GM12878 (cell line): ENCODE measurements at regions not wholly inside any gene's neighbourhood (a gene's known extent, or its start where the extent isn't known, plus 50 kb on each side); places are given as distances from the start of the nearest gene placed in this dataset.

ENCODE experiments used
- ATAC-seq: fragments of 200-7000 bp; cut with Tn5 transposase; 3 replicates; pipeline ENCODE4 v1.9.1; 2020; ENCODE audit warnings: mild to moderate bottlenecking, moderate library complexity
- BruUV-seq: library from RNA; stranded (reverse); fragments of 400-500 nt; replicated peaks from 2 replicates; lab custom pipeline; 2021; lab: Mats Ljungman, UMichigan
- CTCF ChIA-PET: fragments of 300-600 bp; sonication (Branson Sonifier 250); formaldehyde crosslinking; extraction: SDS; loops from one replicate; lab custom pipeline; 2021; ENCODE audit warnings: inconsistent platforms; lab: Yijun Ruan, JAX
- POLR2A ChIA-PET: fragments of 350-600 bp; formaldehyde crosslinking; extraction: SDS; loops from one replicate; lab custom pipeline; 2021; ENCODE audit warnings: inconsistent platforms; lab: Charles Lee
- RAD21 ChIA-PET: fragments of 300-600 bp; sonication (Branson Sonifier 250); formaldehyde crosslinking; loops from one replicate; lab custom pipeline; 2023; ENCODE audit warnings: antibody characterized with exemption; ENCODE audit not compliant: unreplicated experiment; lab: Charles Lee
- SMC1A ChIA-PET: fragments of 300-600 bp; sonication (Branson Sonifier 250); formaldehyde crosslinking; loops from one replicate; lab custom pipeline; 2023; ENCODE audit not compliant: unreplicated experiment, uncharacterized antibody; lab: Charles Lee
- DNase-seq: peaks from one replicate; pipeline ENCODE4 v3.0.0-alpha.2; 2011; ENCODE audit warnings: low read depth, low spot score
- FAIRE-seq: peaks from 3 replicates; lab custom pipeline; 2011; peaks lifted over from hg19 to GRCh38; lab: Jason Lieb, UNC
- H2AFZ ChIP-seq: 2 replicates; pipeline ENCODE4 v1.6.0; 2011; ENCODE audit warnings: low read depth, low read length, control low read depth; ENCODE audit not compliant: control insufficient read depth
- H3K27ac ChIP-seq: 2 replicates; pipeline ENCODE4 v1.5.1; 2011; ENCODE audit warnings: control low read depth; ENCODE audit not compliant: control insufficient read depth, insufficient read depth
- H3K27me3 ChIP-seq, 2 experiments: replicated peaks in 1 of 2; 2 replicates each; pipeline versions ENCODE4 v1.6.0 to v1.6.1; 2011; ENCODE audit warnings: low read length in 1 of 2; ENCODE audit not compliant: control insufficient read depth in 2 of 2, insufficient read depth in 2 of 2
- H3K36me3 ChIP-seq, 2 experiments: 2 replicates each; pipeline ENCODE4 v1.5.1; 2011; ENCODE audit warnings: low read length in 1 of 2; ENCODE audit not compliant: control insufficient read depth in 2 of 2, insufficient read depth in 2 of 2
- H3K4me1 ChIP-seq: 2 replicates; pipeline ENCODE4 v1.6.1; 2011; ENCODE audit warnings: mild to moderate bottlenecking, low read length, moderate library complexity, mixed read lengths; ENCODE audit not compliant: control insufficient read depth, insufficient read depth
- H3K4me2 ChIP-seq: 2 replicates; pipeline ENCODE4 v1.6.0; 2011; ENCODE audit warnings: control low read depth; ENCODE audit not compliant: control insufficient read depth, insufficient read depth
- H3K4me3 ChIP-seq: fragments of 200-600 bp; sonication (generic); 2 replicates; pipeline ENCODE4 v1.5.1; 2016
- H3K79me2 ChIP-seq: 2 replicates; pipeline ENCODE4 v1.6.0; 2011; ENCODE audit warnings: low read length; ENCODE audit not compliant: control insufficient read depth, insufficient read depth
- H3K9ac ChIP-seq: 2 replicates; pipeline ENCODE4 v1.8.0; 2011; ENCODE audit warnings: low read length, control low read depth, mixed read lengths; ENCODE audit not compliant: control insufficient read depth, insufficient read depth
- H3K9me3 ChIP-seq: replicated peaks from 3 replicates; pipeline ENCODE4 v1.5.1; 2011; ENCODE audit warnings: mild to moderate bottlenecking, low read length; ENCODE audit not compliant: control insufficient read depth, insufficient read depth
- H4K20me1 ChIP-seq: 2 replicates; pipeline ENCODE4 v1.6.0; 2011; ENCODE audit not compliant: control insufficient read depth, insufficient read depth
- E4F1 ChIP-seq: fragments of 450-650 bp; IDR thresholded peaks from 2 replicates; pipeline ENCODE4 v1.6.1; 2018; ENCODE audit warnings: borderline replicate concordance, mild to moderate bottlenecking; ENCODE audit not compliant: partially characterized antibody
- HDGF ChIP-seq: fragments of 450-650 bp; IDR thresholded peaks from 2 replicates; pipeline ENCODE4 v1.6.1; 2016; ENCODE audit warnings: antibody characterized with exemption
- LARP7 ChIP-seq: fragments of 450-650 bp; IDR thresholded peaks from 2 replicates; pipeline ENCODE4 v1.6.1; 2017; ENCODE audit warnings: mild to moderate bottlenecking
- NBN ChIP-seq: fragments of 450-650 bp; IDR thresholded peaks from 2 replicates; pipeline ENCODE4 v1.6.1; 2016
- RAD21 ChIP-seq: IDR thresholded peaks from 2 replicates; pipeline ENCODE4 v1.6.1; 2011; ENCODE audit warnings: mild to moderate bottlenecking, low read depth, low read length, moderate library complexity; ENCODE audit not compliant: insufficient read depth
- RAD51 ChIP-seq: fragments of 450-650 bp; IDR thresholded peaks from 2 replicates; pipeline ENCODE4 v1.6.1; 2016; ENCODE audit warnings: moderate library complexity, mild to moderate bottlenecking, inconsistent platforms
- SMAD1 ChIP-seq: fragments of 450-650 bp; IDR thresholded peaks from 2 replicates; pipeline ENCODE4 v1.6.1; 2018; ENCODE audit warnings: mild to moderate bottlenecking, low read depth; ENCODE audit not compliant: partially characterized antibody
- SPI1 ChIP-seq: IDR thresholded peaks from 2 replicates; pipeline ENCODE4 v1.6.1; 2011; ENCODE audit warnings: low read depth, mild to moderate bottlenecking, low read length, moderate library complexity, borderline replicate concordance; ENCODE audit not compliant: insufficient read depth
- TCF3 ChIP-seq: IDR thresholded peaks from 2 replicates; pipeline ENCODE4 v1.6.1; 2012; ENCODE audit warnings: low read depth, mild to moderate bottlenecking, low read length, borderline replicate concordance; ENCODE audit not compliant: insufficient read depth
- ZBTB11 ChIP-seq: fragments of 450-650 bp; formaldehyde crosslinking; IDR thresholded peaks from 2 replicates; pipeline ENCODE4 v1.5.0; 2022; ENCODE audit warnings: mild to moderate bottlenecking, missing genetic modification characterization
- ZBTB4 ChIP-seq: fragments of 450-650 bp; formaldehyde crosslinking; IDR thresholded peaks from 2 replicates; pipeline ENCODE4 v1.4.0; 2022; ENCODE audit warnings: mild to moderate bottlenecking, moderate library complexity
- WGBS: methylation state at CpG from one replicate; pipeline ENCODE4 v1.1.6; 2016; ENCODE audit warnings: low lambda C conversion rate; ENCODE audit not compliant: insufficient replicate concordance, insufficient coverage; ENCODE audit errors: missing lambda C conversion rate; 5-methylcytosine and 5-hydroxymethylcytosine counted together
- in situ Hi-C: fragments of 300-500 bp; cut with MboI; formaldehyde crosslinking; loops from 9 replicates; pipeline ENCODE4 v1.14.3; 2018; ENCODE audit warnings: mixed read lengths
- intact Hi-C: fragments of 100-400 bp; cut with micrococcal nuclease; formaldehyde crosslinking; loops from one replicate; pipeline ENCODE4 v1.14.2; 2022; ENCODE audit not compliant: unreplicated experiment

GRCh38 chr6:134708079-134708478 lies 241.8 kb downstream of the ALDH8A1 start:
- H3K79me2 ChIP-seq = no peaks in the 10 kb centered on the region
- H4K20me1 ChIP-seq = no peaks in the 10 kb centered on the region
- BruUV-seq = no TSS peak
- H3K9me3 ChIP-seq = no peaks in the 10 kb centered on the region
- TF ChIP-seq ZBTB4 (CRISPR knock-in tag) (no peak), HDGF (no peak), LARP7 (no peak), ZBTB11 (CRISPR knock-in tag) (no peak), RAD51 (no peak), E4F1 (no peak), NBN (no peak), SMAD1 (no peak), TCF3 (no peak), RAD21 (no peak), SPI1 (no peak)
- H3K4me3 ChIP-seq = no peak overlapping the region
- ChIA-PET POLR2A (no interaction called here), RAD21 (no interaction called here), SMC1A (no interaction called here), CTCF (no interaction called here)
- no peak overlapping the region for H3K27ac ChIP-seq
- H3K36me3 ChIP-seq = no peaks in the 10 kb centered on the region
- in situ Hi-C loops = no loop called here
- H2AFZ ChIP-seq = no peak overlapping the region
- no peak overlapping the region for H3K9ac ChIP-seq
- ATAC-seq = no peak
- peaks cover 0 to 3% of the 10 kb centered on the region in 2 experiments; a peak in 1 of 4 replicates for H3K27me3 ChIP-seq
- no peak for FAIRE-seq
- no peak overlapping the region for H3K4me2 ChIP-seq
- H3K4me1 ChIP-seq = no peaks in the 10 kb centered on the region
- no peak for DNase-seq
- 0% methylated on average over 1 of the region's 1 CpG for WGBS
- intact Hi-C loops = no loop called here
